T-helper 1 cell (primary cell): ENCODE measurements at regions not wholly inside any gene's neighbourhood (a gene's known extent, or its start where the extent isn't known, plus 50 kb on each side); places are given as distances from the start of the nearest gene placed in this dataset.
A peak's percentile ranks its signal among the peaks of the same experiment; 100 is the strongest.

Experiments
- DNase-seq, 5 donors: peaks; one replicate each; pipeline ENCODE4 v3.0.0-alpha.2; 2012 to 2020

GRCh38 chr4:153974452-153974851 is 185.6 kb upstream of the SFRP2 start:
- no peak for DNase-seq

GRCh38 chr4:153973942-153974341 is 185.1 kb upstream of the SFRP2 start:
- no peak for DNase-seq

GRCh38 chr4:153971899-153972298 is 183.0 kb upstream of the SFRP2 start:
- DNase-seq = no peak

GRCh38 chr4:153970169-153970568 is 181.3 kb upstream of the SFRP2 start:
- DNase-seq = no peak

- DNase-seq = no peak
Observed at GRCh38 chr4:153969542-153969941, 180.7 kb upstream of the SFRP2 start.

- DNase-seq = no peak
Observed at GRCh38 chr4:153966641-153967040, 177.8 kb upstream of the SFRP2 start.

- no peak for DNase-seq
Observed at GRCh38 chr4:153963216-153963615, 174.3 kb upstream of the SFRP2 start.

- peak in 1 of 5 donors; percentile 33 for DNase-seq
Observed at GRCh38 chr4:153962311-153963039, 173.6 kb upstream of the SFRP2 start.

GRCh38 chr4:153955327-153955726 is 166.4 kb upstream of the SFRP2 start:
- DNase-seq = no peak

- no peak for DNase-seq
Observed at GRCh38 chr4:153954654-153955053, 165.8 kb upstream of the SFRP2 start.

- DNase-seq = peak in 1 of 5 donors; percentile 65
Observed at GRCh38 chr4:153950100-153950979, 161.5 kb upstream of the SFRP2 start.

- no peak for DNase-seq
Observed at GRCh38 chr4:153948041-153948440, 159.2 kb upstream of the SFRP2 start.

GRCh38 chr4:153947124-153947523 is 158.2 kb upstream of the SFRP2 start:
- no peak for DNase-seq

GRCh38 chr4:153945704-153946103 is 156.8 kb upstream of the SFRP2 start:
- no peak for DNase-seq

- DNase-seq = no peak
Observed at GRCh38 chr4:153943738-153944415, 155.0 kb upstream of the SFRP2 start.

- DNase-seq = no peak
Observed at GRCh38 chr4:153940916-153941315, 152.0 kb upstream of the SFRP2 start.

GRCh38 chr4:153939570-153939969 is 150.7 kb upstream of the SFRP2 start:
- DNase-seq = no peak

- DNase-seq = no peak
Observed at GRCh38 chr4:153938994-153939393, 150.1 kb upstream of the SFRP2 start.

GRCh38 chr4:153937289-153937688 is 148.4 kb upstream of the SFRP2 start:
- no peak for DNase-seq

GRCh38 chr4:153936121-153936520 is 147.2 kb upstream of the SFRP2 start:
- DNase-seq = no peak

- DNase-seq = no peak
Observed at GRCh38 chr4:153934688-153935017, 145.8 kb upstream of the SFRP2 start.

GRCh38 chr4:153933915-153934687 is 145.2 kb upstream of the SFRP2 start:
- DNase-seq = no peak

GRCh38 chr4:153931804-153932203 is 142.9 kb upstream of the SFRP2 start:
- no peak for DNase-seq
